ENCODE measurements at regions not wholly inside any gene's neighbourhood (a gene's known extent, or its start where the extent isn't known, plus 50 kb on each side); places are given as distances from the start of the nearest gene placed in this dataset.

DNA sequence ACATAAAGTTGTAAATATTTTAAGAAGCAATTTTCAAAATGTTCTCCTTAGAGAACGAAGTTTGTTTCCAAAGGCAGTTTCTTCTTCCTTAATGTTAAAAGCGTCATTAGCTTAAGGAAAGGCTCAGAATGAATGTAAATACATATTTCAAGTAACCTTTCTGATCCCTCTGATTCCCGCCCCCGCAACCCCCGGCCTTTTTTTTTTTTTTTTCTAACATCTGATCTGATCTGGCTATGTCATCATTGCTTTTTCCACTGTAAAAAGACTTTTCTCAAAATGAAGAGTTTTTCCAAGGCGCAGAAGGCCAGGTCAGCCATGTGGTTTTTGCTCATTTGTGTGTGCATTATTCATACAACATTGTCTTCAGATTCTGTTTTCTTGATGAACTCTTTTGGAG lies 57.1 kb upstream of the MEIS1 start:
- ChIA-PET CTCF (ENCODE audit: partially characterized antibody) (interaction anchor here (0.7 to 2.1 kb wide), 4 partner anchors 9 to 267 kb away, joined by 3 to 7 read pairs (median 5); no protein-coding TSS in a partner anchor), POLR2A (ENCODE audit: partially characterized antibody) (no interaction called here)
- H2BK5ac ChIP-seq (ENCODE audit: low read depth, low read length), result no peak overlapping the region
- no peak overlapping the region for H3K18ac ChIP-seq (ENCODE audit: extremely low read depth, low read length)
- H3K4me3 ChIP-seq (ENCODE audit: extremely low read depth in 1 of 4, insufficient read depth in 2 of 4, low read depth in 3 of 4, low read length in 4 of 4), result no peak overlapping the region
- H3K56ac ChIP-seq (replicated peaks; ENCODE audit: insufficient read length, low read depth, low read length), result no peak overlapping the region
- no peak overlapping the region for H2AK5ac ChIP-seq (ENCODE audit: low read depth, low read length)
- TF ChIP-seq EGR1 (IDR thresholded peaks at IDR 0.05; ENCODE audit: borderline replicate concordance, low read depth, low read length) (no peak), HDAC6 (IDR thresholded peaks at IDR 0.05; ENCODE audit: low read depth, low read length) (no peak), TEAD4 (IDR thresholded peaks at IDR 0.05; ENCODE audit: low read depth, low read length) (no peak)
- DNase-seq (ENCODE audit: low read depth in 1 of 2, low spot score in 2 of 2), result no peak
- H3K23ac ChIP-seq (ENCODE audit: insufficient read length), result no peak overlapping the region
- H4K8ac ChIP-seq (ENCODE audit: extremely low read depth, insufficient read depth, low read length), result no peak overlapping the region
- H4K20me1 ChIP-seq (replicated peaks in 1 of 2; ENCODE audit: control insufficient read depth in 1 of 2, insufficient read depth in 2 of 2, low read length in 2 of 2), result no peaks in the 10 kb centered on the region
- H3K4me2 ChIP-seq (ENCODE audit: insufficient read depth in 1 of 2, low read depth in 2 of 2, low read length in 2 of 2), result no peak overlapping the region
- H3K27me3 ChIP-seq (replicated peaks in 1 of 4; ENCODE audit: control insufficient read depth in 3 of 4, extremely low read depth in 1 of 4, insufficient read depth in 3 of 4, low read length in 3 of 4), result no peaks in the 10 kb centered on the region
- no peak overlapping the region for H4K5ac ChIP-seq (ENCODE audit: insufficient read length, low read depth, low read length)
- H2BK12ac ChIP-seq (ENCODE audit: low read depth, low read length), result no peak overlapping the region
- H3K36me3 ChIP-seq (ENCODE audit: control insufficient read depth in 2 of 4, insufficient read depth in 4 of 4, low read length in 3 of 4), result no peaks in the 10 kb centered on the region
- no peak for FAIRE-seq
- H3K79me2 ChIP-seq (ENCODE audit: control insufficient read depth in 1 of 2, insufficient read depth in 2 of 2, low read length in 2 of 2), result no peaks in the 10 kb centered on the region
- H2AFZ ChIP-seq (ENCODE audit: low read length), result no peak overlapping the region
- no peak overlapping the region for H3K27ac ChIP-seq (ENCODE audit: low read depth, low read length)
- H3K23me2 ChIP-seq (ENCODE audit: low read depth, low read length), result no peaks in the 10 kb centered on the region
- no peaks in the 10 kb centered on the region for H3K4me1 ChIP-seq (replicated peaks in 1 of 4; ENCODE audit: control insufficient read depth in 3 of 4, insufficient read depth in 4 of 4, low read length in 3 of 4)
- no peak overlapping the region for H2BK120ac ChIP-seq (replicated peaks; ENCODE audit: low read depth, low read length)
- H2BK20ac ChIP-seq (ENCODE audit: low read length), result no peak overlapping the region
- H3K9me3 ChIP-seq (ENCODE audit: insufficient read depth in 2 of 2, low read depth in 1 of 2, low read length in 1 of 2), result no peaks in the 10 kb centered on the region
- no peak overlapping the region for H2BK15ac ChIP-seq (ENCODE audit: low read length)
- no peak overlapping the region for H3K4ac ChIP-seq (replicated peaks; ENCODE audit: insufficient read length, low read depth, low read length)
- 91% methylated on average over 6 of the region's 6 CpGs; no CpG with 5 or more reads in 1 of the 2 experiments for WGBS, 2 experiments (ENCODE audit: extremely low coverage in 1 of 2, insufficient coverage in 1 of 2, insufficient read length in 1 of 2, insufficient replicate concordance in 2 of 2, low coverage in 1 of 2, low lambda C conversion rate in 2 of 2, missing lambda C conversion rate in 1 of 2)
- H3K14ac ChIP-seq (ENCODE audit: insufficient read length), result no peak overlapping the region
- H4K91ac ChIP-seq (replicated peaks; ENCODE audit: insufficient read length, low read length), result no peak overlapping the region
- no peak overlapping the region for H3K9ac ChIP-seq (replicated peaks in 1 of 4; ENCODE audit: extremely low read depth in 1 of 4, low read depth in 3 of 4, low read length in 3 of 4)
- no peaks in the 10 kb centered on the region for H3K79me1 ChIP-seq (ENCODE audit: low read depth, low read length)
